ENCODE measurements at regions not wholly inside any gene's neighbourhood (a gene's known extent, or its start where the extent isn't known, plus 50 kb on each side); places are given as distances from the start of the nearest gene placed in this dataset.

- Histone ChIP-seq H3K27me3 (replicated peaks; ENCODE audit: control insufficient read depth, insufficient read depth, low read length) (no peaks in the 10 kb centered on the region), H3K36me3 (ENCODE audit: control insufficient read depth, insufficient read depth, low read length) (no peaks in the 10 kb centered on the region), H3K9me3 (no peaks in the 10 kb centered on the region), H3K4me1 (no peaks in the 10 kb centered on the region), H3K4me3 (ENCODE audit: low read depth, low read length) (no peak overlapping the region)
- Mint-ChIP-seq H3K27me3 (ENCODE audit: insufficient read depth, unreplicated experiment) (no peaks in the 10 kb centered on the region), H3K27ac (ENCODE audit: unreplicated experiment) (no peak overlapping the region), H3K9me3 (ENCODE audit: unreplicated experiment) (no peaks in the 10 kb centered on the region), H3K4me3 (ENCODE audit: unreplicated experiment) (no peak overlapping the region), H3K4me1 (ENCODE audit: low read depth, unreplicated experiment) (no peaks in the 10 kb centered on the region), H3K36me3 (ENCODE audit: insufficient read depth, unreplicated experiment) (no peaks in the 10 kb centered on the region)
- DNase-seq = no peak
- no TSS peak for BruUV-seq (replicated peaks)
- ChIA-PET POLR2A (no interaction called here), CTCF (no interaction called here)
- intact Hi-C loops (cut with micrococcal nuclease; ENCODE audit: unreplicated experiment) = no loop called here
- TF ChIP-seq, protein P1, sequence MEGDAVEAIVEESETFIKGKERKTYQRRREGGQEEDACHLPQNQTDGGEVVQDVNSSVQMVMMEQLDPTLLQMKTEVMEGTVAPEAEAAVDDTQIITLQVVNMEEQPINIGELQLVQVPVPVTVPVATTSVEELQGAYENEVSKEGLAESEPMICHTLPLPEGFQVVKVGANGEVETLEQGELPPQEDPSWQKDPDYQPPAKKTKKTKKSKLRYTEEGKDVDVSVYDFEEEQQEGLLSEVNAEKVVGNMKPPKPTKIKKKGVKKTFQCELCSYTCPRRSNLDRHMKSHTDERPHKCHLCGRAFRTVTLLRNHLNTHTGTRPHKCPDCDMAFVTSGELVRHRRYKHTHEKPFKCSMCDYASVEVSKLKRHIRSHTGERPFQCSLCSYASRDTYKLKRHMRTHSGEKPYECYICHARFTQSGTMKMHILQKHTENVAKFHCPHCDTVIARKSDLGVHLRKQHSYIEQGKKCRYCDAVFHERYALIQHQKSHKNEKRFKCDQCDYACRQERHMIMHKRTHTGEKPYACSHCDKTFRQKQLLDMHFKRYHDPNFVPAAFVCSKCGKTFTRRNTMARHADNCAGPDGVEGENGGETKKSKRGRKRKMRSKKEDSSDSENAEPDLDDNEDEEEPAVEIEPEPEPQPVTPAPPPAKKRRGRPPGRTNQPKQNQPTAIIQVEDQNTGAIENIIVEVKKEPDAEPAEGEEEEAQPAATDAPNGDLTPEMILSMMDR (IDR thresholded peaks at IDR 0.05; ENCODE audit: insufficient read depth in 1 of 2, low read depth in 1 of 2, low read length in 1 of 2, severe bottlenecking in 1 of 2, unreplicated experiment in 1 of 2) = no peak
Observed at GRCh38 chr2:79320871-79321270, 161.3 kb upstream of the REG3A start.

GRCh38 chr2:79294994-79295393 lies 135.4 kb upstream of the REG3A start:
- H3K4me3 Mint-ChIP-seq (ENCODE audit: unreplicated experiment) = no peak overlapping the region
- no peaks in the 10 kb centered on the region for H3K9me3 Mint-ChIP-seq (ENCODE audit: unreplicated experiment)
- H3K9me3 ChIP-seq = no peaks in the 10 kb centered on the region
- peaks cover 5% of the 10 kb centered on the region for H3K4me1 Mint-ChIP-seq (ENCODE audit: low read depth, unreplicated experiment)
- intact Hi-C loops (cut with micrococcal nuclease; ENCODE audit: unreplicated experiment) = no loop called here
- CTCF ChIA-PET = no interaction called here
- no peaks in the 10 kb centered on the region for H3K36me3 ChIP-seq (ENCODE audit: control insufficient read depth, insufficient read depth, low read length)
- no peaks in the 10 kb centered on the region for H3K4me1 ChIP-seq
- H3K4me3 ChIP-seq (ENCODE audit: low read depth, low read length) = no peak overlapping the region
- POLR2A ChIA-PET = no interaction called here
- H3K27me3 Mint-ChIP-seq (ENCODE audit: insufficient read depth, unreplicated experiment) = peaks cover 14% of the 10 kb centered on the region
- H3K27ac Mint-ChIP-seq (ENCODE audit: unreplicated experiment) = no peak overlapping the region
- TF ChIP-seq, protein P1 (IDR thresholded peaks at IDR 0.05; ENCODE audit: insufficient read depth in 1 of 2, low read depth in 1 of 2, low read length in 1 of 2, severe bottlenecking in 1 of 2, unreplicated experiment in 1 of 2) = no peak
- H3K27me3 ChIP-seq (replicated peaks; ENCODE audit: control insufficient read depth, insufficient read depth, low read length) = no peaks in the 10 kb centered on the region
- no peaks in the 10 kb centered on the region for H3K36me3 Mint-ChIP-seq (ENCODE audit: insufficient read depth, unreplicated experiment)
- no peak for DNase-seq
- no TSS peak for BruUV-seq (replicated peaks)

DNA sequence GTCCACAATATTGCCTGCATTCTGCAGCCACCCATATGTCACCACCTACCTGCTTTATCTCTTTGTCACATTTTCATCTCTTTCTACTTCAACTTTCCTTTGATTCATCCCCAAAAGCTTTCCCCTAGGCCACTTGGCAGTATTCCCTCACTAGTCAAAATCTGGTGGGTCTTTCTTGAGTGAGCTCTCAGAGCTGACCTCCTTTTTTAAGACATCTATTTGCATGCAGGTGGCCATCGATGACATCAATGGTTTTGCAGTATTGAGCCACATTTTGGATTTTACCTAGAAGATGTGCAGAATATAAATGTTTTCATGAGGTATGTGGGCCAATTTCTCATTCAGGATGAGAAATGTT lies 133.4 kb upstream of the REG3A start:
- ChIA-PET CTCF (no interaction called here), POLR2A (no interaction called here)
- Histone ChIP-seq H3K27me3 (replicated peaks; ENCODE audit: control insufficient read depth, insufficient read depth, low read length) (no peaks in the 10 kb centered on the region), H3K9me3 (no peaks in the 10 kb centered on the region), H3K4me3 (ENCODE audit: low read depth, low read length) (no peak overlapping the region), H3K36me3 (ENCODE audit: control insufficient read depth, insufficient read depth, low read length) (no peaks in the 10 kb centered on the region), H3K4me1 (no peaks in the 10 kb centered on the region)
- Mint-ChIP-seq H3K27ac (ENCODE audit: unreplicated experiment) (no peak overlapping the region), H3K27me3 (ENCODE audit: insufficient read depth, unreplicated experiment) (peaks cover 10% of the 10 kb centered on the region), H3K36me3 (ENCODE audit: insufficient read depth, unreplicated experiment) (no peaks in the 10 kb centered on the region), H3K4me1 (ENCODE audit: low read depth, unreplicated experiment) (peaks cover 5% of the 10 kb centered on the region), H3K4me3 (ENCODE audit: unreplicated experiment) (no peak overlapping the region), H3K9me3 (ENCODE audit: unreplicated experiment) (no peaks in the 10 kb centered on the region)
- intact Hi-C loops (cut with micrococcal nuclease; ENCODE audit: unreplicated experiment) = no loop called here
- TF ChIP-seq, protein P1 (IDR thresholded peaks at IDR 0.05; ENCODE audit: insufficient read depth in 1 of 2, low read depth in 1 of 2, low read length in 1 of 2, severe bottlenecking in 1 of 2, unreplicated experiment in 1 of 2) = no peak
- no peak for DNase-seq
- BruUV-seq (replicated peaks) = no TSS peak
